Smooth muscle cell (in vitro differentiated cells): ENCODE measurements at regions not wholly inside any gene's neighbourhood (a gene's known extent, or its start where the extent isn't known, plus 50 kb on each side); places are given as distances from the start of the nearest gene placed in this dataset.

Experiments used
- DNase-seq: peaks from one replicate; lab custom pipeline; 2025; ENCODE audit not compliant: unreplicated experiment; lab: John Stamatoyannopoulos, UW
- H2AFZ ChIP-seq: fragments of 200-600 bp; sonication (generic); 2 replicates; pipeline ENCODE4 v1.6.0; 2016; ENCODE audit warnings: antibody characterized with exemption, low read depth, mild to moderate bottlenecking
- H3F3A ChIP-seq: fragments of 200-600 bp; sonication (generic); 2 replicates; pipeline ENCODE4 v1.6.0; 2017; ENCODE audit warnings: antibody characterized with exemption, low read depth
- H3K27ac ChIP-seq: fragments of 200-600 bp; sonication (generic); 2 replicates; pipeline ENCODE4 v1.5.1; 2016; ENCODE audit warnings: low read depth, mild to moderate bottlenecking
- H3K27me3 ChIP-seq: fragments of 200-600 bp; sonication (generic); 2 replicates; pipeline ENCODE4 v1.6.1; 2016; ENCODE audit warnings: low read depth, mild to moderate bottlenecking
- H3K36me3 ChIP-seq: fragments of 200-600 bp; sonication (generic); 2 replicates; pipeline ENCODE4 v1.5.1; 2016; ENCODE audit warnings: low read depth
- H3K4me1 ChIP-seq: fragments of 200-600 bp; sonication (generic); 2 replicates; pipeline ENCODE4 v1.5.1; 2016; ENCODE audit warnings: low read depth
- H3K4me2 ChIP-seq: fragments of 200-600 bp; sonication (generic); 2 replicates; pipeline ENCODE4 v1.6.0; 2016; ENCODE audit warnings: mild to moderate bottlenecking
- H3K4me3 ChIP-seq: fragments of 200-600 bp; sonication (generic); 2 replicates; pipeline ENCODE4 v1.5.1; 2016; ENCODE audit warnings: mild to moderate bottlenecking
- H3K79me2 ChIP-seq: fragments of 200-600 bp; sonication (generic); 2 replicates; pipeline ENCODE4 v1.6.0; 2016; ENCODE audit warnings: low read depth, mild to moderate bottlenecking
- H3K9ac ChIP-seq: fragments of 200-600 bp; sonication (generic); 2 replicates; pipeline ENCODE4 v1.6.0; 2016; ENCODE audit warnings: low read depth
- H3K9me3 ChIP-seq: fragments of 200-600 bp; sonication (generic); replicated peaks from 2 replicates; pipeline ENCODE4 v1.5.1; 2016; ENCODE audit warnings: low read depth
- H4K20me1 ChIP-seq: fragments of 200-600 bp; sonication (generic); 2 replicates; pipeline ENCODE4 v1.6.0; 2016; ENCODE audit warnings: low read depth
- WGBS: methylation state at CpG from one replicate; pipeline ENCODE4 v1.1.7; 2016; ENCODE audit warnings: low lambda C conversion rate; 5-methylcytosine and 5-hydroxymethylcytosine counted together
- TF ChIP-seq, protein P1 (sequence below): fragments of 200-600 bp; sonication (generic); IDR thresholded peaks from 2 replicates; pipeline ENCODE4 v1.5.1; 2017; ENCODE audit warnings: borderline replicate concordance, mild to moderate bottlenecking, antibody characterized with exemption; ENCODE audit not compliant: insufficient read depth, poor library complexity, severe bottlenecking

DNA sequence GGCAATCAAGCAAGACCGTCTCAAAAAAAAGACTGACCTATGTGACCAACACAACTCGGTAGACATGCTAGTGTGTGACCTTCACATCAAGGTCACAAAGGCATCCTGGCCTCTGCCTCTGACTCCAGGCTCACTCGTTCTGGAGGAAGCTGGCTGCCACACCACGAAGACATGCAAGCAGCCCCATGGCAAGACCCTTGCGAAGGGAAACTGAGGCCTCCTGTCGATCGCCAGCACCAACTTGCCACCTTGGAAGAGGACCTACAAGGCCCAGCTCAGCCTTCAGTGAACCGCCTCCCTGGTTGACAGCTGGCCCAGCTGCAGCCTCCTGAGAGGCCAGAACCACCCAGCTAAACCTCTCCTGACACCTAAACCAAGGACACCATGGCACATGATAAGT is 79.3 kb upstream of the ASAP2 start:
- Histone ChIP-seq H3F3A (no peaks in the 10 kb centered on the region), H3K9ac (no peak overlapping the region), H3K4me2 (no peak overlapping the region), H3K4me1 (no peaks in the 10 kb centered on the region), H3K79me2 (no peaks in the 10 kb centered on the region), H3K27me3 (no peaks in the 10 kb centered on the region), H3K9me3 (no peaks in the 10 kb centered on the region), H2AFZ (no peak overlapping the region), H3K36me3 (no peaks in the 10 kb centered on the region), H3K4me3 (no peak overlapping the region), H3K27ac (no peak overlapping the region), H4K20me1 (no peaks in the 10 kb centered on the region)
- TF ChIP-seq, protein P1, sequence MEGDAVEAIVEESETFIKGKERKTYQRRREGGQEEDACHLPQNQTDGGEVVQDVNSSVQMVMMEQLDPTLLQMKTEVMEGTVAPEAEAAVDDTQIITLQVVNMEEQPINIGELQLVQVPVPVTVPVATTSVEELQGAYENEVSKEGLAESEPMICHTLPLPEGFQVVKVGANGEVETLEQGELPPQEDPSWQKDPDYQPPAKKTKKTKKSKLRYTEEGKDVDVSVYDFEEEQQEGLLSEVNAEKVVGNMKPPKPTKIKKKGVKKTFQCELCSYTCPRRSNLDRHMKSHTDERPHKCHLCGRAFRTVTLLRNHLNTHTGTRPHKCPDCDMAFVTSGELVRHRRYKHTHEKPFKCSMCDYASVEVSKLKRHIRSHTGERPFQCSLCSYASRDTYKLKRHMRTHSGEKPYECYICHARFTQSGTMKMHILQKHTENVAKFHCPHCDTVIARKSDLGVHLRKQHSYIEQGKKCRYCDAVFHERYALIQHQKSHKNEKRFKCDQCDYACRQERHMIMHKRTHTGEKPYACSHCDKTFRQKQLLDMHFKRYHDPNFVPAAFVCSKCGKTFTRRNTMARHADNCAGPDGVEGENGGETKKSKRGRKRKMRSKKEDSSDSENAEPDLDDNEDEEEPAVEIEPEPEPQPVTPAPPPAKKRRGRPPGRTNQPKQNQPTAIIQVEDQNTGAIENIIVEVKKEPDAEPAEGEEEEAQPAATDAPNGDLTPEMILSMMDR, result no peak
- WGBS, result 98% methylated on average over 8 of the region's 8 CpGs
- no peak for DNase-seq

DNA sequence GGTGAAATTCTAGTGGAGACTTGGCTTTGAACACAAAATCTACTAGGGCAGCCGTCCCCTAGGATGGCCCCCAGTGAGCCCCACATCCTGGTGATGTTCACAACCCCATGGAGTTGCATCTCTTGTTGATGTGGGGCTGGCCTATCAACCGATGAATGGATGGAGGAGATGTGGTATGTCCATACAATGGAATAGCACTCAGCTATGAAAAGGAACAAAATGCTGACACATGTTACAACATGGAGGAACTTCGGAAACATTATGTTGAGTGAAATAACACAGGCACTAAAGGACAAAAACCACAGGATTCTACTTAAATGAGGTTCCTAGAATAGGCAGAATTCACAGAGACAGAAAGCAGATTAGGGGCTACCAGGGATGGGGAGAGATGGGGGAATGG is 80.1 kb upstream of the ASAP2 start:
- H3K4me1 ChIP-seq, result no peaks in the 10 kb centered on the region
- H3K4me2 ChIP-seq, result no peak overlapping the region
- DNase-seq, result no peak
- H4K20me1 ChIP-seq, result no peaks in the 10 kb centered on the region
- H3K27me3 ChIP-seq, result no peaks in the 10 kb centered on the region
- H2AFZ ChIP-seq, result no peak overlapping the region
- H3F3A ChIP-seq, result no peaks in the 10 kb centered on the region
- no peaks in the 10 kb centered on the region for H3K9me3 ChIP-seq
- WGBS, result 94% methylated on average over 3 of the region's 3 CpGs
- TF ChIP-seq, protein P1, result no peak
- H3K36me3 ChIP-seq, result no peaks in the 10 kb centered on the region
- H3K79me2 ChIP-seq, result no peaks in the 10 kb centered on the region
- no peak overlapping the region for H3K9ac ChIP-seq
- no peak overlapping the region for H3K27ac ChIP-seq
- H3K4me3 ChIP-seq, result no peak overlapping the region

DNA sequence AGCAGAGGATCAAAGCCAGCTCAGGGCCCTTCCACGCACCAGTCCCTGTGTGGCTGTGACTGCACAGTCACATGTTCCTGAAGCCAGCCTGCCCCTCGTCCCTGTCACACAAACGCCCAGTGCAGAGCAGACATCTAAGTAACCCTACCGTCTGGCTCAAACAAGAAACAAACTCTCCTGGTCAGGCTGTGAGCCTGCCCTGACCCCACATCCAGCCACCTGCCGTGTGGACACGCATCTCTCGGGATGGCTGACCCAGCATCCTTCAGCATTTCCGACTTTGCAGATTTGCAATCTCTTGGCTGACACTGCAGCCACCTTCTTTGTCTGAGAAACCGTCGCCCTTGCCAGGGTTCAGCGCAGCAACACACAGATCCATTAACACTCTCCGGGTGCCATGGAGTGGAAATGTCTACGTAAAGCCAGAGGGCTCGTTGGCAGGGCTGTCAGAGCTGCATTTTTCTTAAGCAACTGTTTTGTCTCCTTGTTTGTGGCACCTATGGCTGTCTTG is 82.3 kb upstream of the ASAP2 start:
- H3K79me2 ChIP-seq, result no peaks in the 10 kb centered on the region
- no peaks in the 10 kb centered on the region for H3K27me3 ChIP-seq
- TF ChIP-seq, protein P1, result no peak
- no peaks in the 10 kb centered on the region for H4K20me1 ChIP-seq
- no peak for DNase-seq
- no peak overlapping the region for H3K4me3 ChIP-seq
- no peak overlapping the region for H3K9ac ChIP-seq
- no peak overlapping the region for H3K4me2 ChIP-seq
- WGBS, result 83% methylated on average over 14 of the region's 14 CpGs
- H3K9me3 ChIP-seq, result no peaks in the 10 kb centered on the region
- no peaks in the 10 kb centered on the region for H3K4me1 ChIP-seq
- H3K27ac ChIP-seq, result no peak overlapping the region
- H3K36me3 ChIP-seq, result no peaks in the 10 kb centered on the region
- H3F3A ChIP-seq, result no peaks in the 10 kb centered on the region
- no peak overlapping the region for H2AFZ ChIP-seq

DNA sequence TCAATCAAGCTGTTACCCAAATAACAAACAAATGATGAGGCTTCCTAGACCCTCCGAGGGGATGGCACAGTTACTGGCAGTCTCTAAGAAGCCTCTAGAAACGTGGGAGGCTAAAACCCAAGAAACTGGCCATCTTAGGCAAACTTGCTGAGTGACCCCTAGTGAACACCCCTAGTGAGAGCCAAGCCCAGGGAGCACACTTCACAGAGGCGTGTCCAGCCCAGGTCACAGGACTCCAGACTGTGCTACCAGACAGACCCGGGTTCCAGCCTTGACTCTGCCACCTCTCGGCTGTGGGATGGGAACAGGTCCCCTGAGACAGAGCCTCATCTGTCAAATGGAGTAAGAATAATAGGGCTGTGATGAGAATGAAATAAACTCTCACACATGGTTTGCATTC is 83.5 kb upstream of the ASAP2 start:
- 77% methylated on average over 5 of the region's 5 CpGs for WGBS
- Histone ChIP-seq H3K4me1 (no peaks in the 10 kb centered on the region), H3K9ac (no peak overlapping the region), H3F3A (no peaks in the 10 kb centered on the region), H4K20me1 (no peaks in the 10 kb centered on the region), H3K4me2 (no peak overlapping the region), H3K4me3 (no peak overlapping the region), H3K27me3 (no peaks in the 10 kb centered on the region), H3K27ac (no peak overlapping the region), H3K79me2 (no peaks in the 10 kb centered on the region), H2AFZ (no peak overlapping the region), H3K36me3 (no peaks in the 10 kb centered on the region), H3K9me3 (no peaks in the 10 kb centered on the region)
- no peak for DNase-seq
- TF ChIP-seq, protein P1, result no peak
